DMS79 (cell line): ENCODE measurements at regions not wholly inside any gene's neighbourhood (a gene's known extent, or its start where the extent isn't known, plus 50 kb on each side); places are given as distances from the start of the nearest gene placed in this dataset.

Source experiments
- DNase-seq: peaks from one replicate; lab custom pipeline; 2025; lab: John Stamatoyannopoulos, UW

DNA sequence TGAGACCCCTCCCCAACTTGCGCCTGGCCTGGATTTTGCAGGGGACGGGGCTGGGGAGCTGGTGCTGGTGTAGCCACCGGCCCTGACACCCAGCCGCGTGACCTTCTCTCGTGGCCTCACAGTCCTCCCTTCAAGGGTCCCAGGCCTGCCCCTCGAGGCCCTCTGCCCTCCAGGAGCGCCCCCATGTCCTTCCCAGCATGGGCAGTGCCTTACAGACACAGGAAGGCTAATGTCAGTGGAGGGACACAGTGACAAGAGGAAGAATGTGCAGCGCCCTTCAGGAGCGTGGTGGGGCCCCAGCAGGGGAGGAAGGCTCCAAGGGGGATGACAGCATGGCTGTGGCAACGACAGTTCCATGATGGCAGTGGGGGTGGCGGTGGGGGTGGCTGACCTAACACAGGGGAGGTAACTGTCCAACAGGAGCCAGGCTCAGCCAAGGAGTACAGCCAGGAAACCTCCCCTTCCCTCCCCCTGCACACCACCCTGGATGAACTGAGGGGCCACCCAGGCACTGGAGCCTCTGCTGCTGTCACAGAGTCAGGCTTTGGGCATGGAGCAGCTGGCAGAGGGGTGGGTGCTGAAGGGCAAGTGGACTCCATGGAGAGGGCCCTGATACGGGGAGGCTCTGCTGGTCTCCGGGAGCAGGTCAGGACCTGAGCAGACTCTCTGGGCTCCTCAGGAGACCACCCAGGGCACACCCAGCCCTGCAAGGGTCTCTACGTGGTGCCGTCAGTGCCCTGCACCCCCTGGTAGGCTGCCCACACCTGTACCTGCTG lies 76.0 kb upstream of the RET start:
- DNase-seq: no peak

DNA sequence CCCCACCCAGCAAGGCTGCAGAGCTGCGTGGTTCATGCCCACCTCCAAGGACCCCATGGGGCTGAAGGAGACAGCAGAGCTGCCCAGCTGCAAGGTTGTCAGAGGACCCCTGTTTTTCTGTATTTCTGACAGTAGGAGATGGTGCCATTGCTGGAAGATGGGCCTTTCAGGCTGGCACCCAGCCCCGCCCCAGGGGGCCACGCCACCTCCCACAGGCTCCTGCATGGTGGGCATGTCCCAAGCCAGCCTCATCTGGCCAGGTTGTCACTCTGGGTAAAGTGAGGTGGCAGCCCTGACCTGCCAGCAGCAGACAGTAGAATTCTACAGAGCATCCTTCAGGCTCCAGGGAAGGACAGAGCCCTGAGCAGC lies 75.5 kb upstream of the RET start:
- DNase-seq: no peak

DNA sequence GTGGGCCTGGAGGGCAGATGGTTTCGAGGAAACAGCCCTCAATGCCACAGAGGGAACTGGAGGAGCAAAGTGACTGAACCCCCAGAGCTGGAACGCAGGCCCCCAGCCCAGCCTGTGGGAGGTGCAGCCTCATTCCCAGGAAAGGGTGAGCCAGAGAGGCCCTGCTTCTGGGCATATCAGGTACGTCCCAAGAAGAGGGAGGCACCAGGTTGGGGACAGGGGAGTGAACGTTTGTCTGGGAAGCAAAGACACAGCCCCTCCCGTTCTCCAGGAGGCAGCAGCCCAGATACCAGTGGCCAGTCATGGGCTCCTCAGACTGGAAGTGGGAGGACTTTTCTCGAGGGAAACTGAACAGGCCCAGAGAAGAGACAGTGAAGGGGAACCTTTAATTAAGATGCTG lies 74.3 kb upstream of the RET start:
- no peak for DNase-seq

DNA sequence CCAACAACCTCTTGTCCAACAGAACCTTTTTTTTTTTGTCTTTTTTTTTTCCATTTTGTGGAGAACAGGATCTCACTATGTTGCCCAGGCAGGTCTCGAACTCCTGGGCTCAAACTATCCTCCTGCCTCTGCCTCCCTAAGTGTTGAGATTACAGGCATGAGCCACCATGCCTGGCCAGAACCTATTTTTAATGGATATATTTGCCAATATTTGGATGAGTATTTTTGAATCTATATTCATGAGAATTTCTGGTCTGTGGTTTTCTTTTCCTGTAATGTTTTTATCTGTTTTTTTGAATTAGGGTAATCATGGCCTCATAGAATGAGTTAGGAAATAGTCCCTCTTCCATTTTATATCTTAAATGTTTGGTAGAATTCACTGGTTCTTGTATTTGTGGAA lies 70.4 kb upstream of the RET start:
- no peak for DNase-seq

DNA sequence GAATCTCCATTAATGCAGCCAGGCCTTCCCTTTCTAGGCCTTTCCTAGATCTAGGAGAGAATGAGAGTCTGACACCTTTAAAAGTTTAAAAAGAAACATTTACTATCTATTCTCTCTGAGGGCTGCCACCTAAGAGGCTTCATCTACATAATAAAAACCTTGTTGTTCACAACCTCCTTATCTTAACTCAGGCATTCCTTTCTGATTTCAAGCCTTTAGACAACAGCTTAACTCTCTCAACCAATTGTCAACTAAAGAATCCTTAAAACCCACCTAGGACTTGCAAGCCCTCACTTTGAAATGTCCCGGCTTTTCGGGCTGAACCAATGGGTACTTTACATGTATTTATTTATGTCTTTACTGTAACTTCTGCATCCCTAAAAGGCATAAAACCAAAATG lies 64.3 kb upstream of the RET start:
- DNase-seq: no peak

DNA sequence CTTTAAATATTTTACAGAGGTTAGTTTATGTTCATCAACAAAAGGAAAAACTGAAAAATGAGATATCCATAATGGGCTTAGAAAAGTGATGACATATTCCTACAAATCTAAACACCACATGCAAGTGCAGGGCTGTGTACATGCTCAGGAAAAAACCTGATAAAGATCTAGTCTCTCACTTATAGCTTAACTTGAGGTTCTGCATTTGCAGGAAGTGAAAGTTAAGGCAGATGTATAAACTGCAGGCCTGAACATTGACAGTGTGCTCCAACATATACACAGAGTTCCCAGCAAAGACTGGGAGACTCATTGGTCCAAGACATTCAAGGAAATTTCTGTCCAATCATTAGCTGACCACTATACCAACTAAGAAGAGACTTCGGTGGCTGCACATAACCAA lies 63.8 kb upstream of the RET start:
- no peak for DNase-seq

DNA sequence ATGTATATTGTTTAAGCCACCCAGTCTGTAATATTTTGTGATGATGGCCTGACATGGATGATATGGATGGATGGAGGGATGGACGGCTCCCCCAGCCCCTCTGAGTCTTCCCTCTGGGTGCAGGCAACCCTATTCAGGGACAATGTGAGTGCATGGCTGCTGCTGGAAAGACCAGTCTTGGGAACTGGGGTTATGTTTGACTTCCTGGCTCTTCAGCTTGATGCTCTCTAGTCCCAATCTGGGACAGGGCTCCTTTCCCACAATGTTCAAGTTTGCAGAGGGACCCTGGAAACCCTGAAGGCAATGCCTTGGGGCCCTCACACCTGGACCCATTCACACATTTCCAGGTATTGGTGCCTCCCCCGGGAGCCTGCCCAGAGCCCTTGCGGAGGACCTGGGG lies 52.3 kb upstream of the RET start:
- no peak for DNase-seq

DNA sequence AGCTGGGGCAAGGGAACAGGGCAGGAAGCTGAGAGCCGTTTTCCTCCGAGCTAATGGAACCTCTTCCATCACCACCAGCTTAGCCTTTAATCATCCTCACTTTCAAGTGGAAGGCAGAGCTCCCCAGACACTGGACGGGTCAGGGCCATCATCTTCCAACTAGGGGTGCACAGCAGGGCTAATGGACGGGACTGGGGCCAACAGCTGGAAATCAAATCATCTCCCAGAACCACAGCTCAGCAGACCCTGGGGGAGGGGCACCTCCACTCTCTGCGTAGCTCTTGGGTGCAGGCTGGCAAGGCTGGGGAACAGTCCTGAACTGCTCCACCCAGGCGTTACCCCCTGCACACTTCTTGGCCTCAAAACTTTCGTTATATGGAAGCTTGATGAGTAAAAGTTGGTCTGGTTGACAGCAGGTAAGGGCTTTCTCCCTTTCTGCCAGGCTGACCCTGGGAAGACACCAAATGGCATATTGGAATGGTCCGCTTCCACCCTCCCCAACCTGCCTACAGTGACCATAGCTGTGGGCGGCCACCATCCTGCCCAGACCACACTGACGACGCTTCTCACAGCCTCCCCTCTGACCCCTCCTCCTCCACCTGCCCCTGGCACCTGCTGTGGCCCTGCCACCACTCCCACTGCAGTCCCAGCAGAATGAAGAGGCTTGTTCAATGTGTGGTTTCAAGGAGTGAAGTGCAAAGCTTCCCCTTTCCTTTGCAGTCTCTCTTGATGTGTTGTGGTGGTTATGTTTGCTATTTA lies 51.7 kb upstream of the RET start:
- DNase-seq: no peak

DNA sequence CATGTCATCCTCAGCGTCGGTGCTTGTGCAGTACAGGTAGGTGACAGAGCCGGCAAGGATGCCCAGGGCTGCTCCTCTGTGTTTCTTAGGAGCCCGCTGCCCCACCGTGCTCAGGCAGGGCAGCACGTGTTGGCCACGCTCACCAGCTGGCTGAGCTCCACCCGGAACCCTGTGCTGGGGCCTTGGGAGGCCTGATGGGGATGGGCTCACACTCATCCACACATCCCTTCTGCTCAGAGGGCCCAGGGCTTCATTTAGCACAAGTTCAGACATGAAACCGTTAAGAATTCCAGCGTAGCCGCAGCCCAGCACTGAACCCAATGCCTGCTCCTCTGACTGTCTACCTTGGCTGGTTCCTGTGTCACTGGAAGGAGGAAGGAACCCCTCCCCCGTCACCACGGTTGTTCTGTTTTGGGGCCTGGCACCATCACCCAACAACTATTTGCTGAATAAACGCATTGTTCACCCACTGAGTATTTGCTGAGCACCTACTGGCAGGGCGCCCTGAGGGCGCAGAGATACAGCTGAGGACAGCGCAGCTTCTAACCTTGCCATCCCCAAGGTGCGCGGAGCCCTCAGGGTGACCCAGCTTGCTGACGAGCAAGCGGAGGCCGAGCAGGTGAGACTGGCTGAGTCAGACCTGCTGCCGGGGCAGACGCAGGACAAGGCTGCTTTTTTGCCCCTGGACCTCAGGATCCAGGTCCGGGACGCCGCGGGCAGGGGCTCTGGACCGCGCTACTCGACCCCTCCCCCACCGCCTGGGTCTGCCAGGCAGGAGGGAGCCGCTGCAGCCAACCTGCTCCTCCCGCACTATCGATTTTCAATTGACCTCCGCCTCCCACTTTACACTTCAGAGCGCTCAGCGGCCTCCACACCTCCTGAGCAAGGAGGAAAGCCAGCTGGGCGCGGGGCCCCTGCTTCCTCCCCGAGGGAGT lies 50.6 kb upstream of the RET start:
- DNase-seq: no peak
